ENCODE measurements at regions not wholly inside any gene's neighbourhood (a gene's known extent, or its start where the extent isn't known, plus 50 kb on each side); places are given as distances from the start of the nearest gene placed in this dataset.
A peak's percentile ranks its signal among the peaks of the same experiment; 100 is the strongest.

DNA sequence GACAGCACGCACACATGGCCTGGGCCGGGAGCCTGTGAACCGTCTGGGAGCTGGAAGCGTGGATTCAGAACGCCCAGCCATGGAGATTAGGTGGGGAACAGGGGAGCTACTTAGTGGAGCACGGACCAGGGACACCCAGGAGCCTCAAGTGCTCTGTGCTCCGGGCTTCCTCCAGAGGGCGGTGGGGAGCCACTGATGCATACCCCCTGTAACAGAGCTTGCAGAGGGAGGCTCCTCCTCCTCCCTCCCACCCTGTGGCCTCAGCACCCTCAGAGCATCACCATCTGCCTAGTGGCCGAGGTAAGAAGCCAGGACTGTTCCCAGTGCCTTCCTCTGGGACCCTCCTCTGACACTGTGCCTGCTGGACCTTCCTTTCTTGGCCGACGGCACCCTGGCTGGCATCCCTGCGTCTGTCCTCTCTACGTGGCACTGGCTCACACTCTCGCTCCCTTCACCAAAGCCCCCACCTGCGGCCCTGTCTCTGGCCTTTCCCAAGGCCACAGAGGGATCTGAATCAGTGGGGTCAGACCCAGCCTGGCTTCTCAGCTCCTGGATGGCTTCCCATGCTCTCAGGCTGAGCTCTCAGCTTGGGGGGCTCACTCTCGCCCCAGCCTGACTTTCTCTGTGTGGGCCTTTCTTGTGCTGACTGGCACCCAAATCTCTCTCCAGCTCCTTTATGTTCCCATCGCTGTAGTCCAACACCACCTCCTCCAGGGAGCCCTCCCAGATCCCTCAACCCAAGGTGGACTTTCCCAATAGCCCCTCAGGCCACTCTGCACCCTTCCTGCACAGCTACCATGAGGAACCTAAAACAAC, 780.9 kb downstream of the BRD1 start:
- no peak overlapping the region for H3K4me3 ChIP-seq (ENCODE audit: low read depth, low read length)
- TF ChIP-seq, protein P1, sequence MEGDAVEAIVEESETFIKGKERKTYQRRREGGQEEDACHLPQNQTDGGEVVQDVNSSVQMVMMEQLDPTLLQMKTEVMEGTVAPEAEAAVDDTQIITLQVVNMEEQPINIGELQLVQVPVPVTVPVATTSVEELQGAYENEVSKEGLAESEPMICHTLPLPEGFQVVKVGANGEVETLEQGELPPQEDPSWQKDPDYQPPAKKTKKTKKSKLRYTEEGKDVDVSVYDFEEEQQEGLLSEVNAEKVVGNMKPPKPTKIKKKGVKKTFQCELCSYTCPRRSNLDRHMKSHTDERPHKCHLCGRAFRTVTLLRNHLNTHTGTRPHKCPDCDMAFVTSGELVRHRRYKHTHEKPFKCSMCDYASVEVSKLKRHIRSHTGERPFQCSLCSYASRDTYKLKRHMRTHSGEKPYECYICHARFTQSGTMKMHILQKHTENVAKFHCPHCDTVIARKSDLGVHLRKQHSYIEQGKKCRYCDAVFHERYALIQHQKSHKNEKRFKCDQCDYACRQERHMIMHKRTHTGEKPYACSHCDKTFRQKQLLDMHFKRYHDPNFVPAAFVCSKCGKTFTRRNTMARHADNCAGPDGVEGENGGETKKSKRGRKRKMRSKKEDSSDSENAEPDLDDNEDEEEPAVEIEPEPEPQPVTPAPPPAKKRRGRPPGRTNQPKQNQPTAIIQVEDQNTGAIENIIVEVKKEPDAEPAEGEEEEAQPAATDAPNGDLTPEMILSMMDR (IDR thresholded peaks at IDR 0.05; ENCODE audit: low read depth, low read length, missing control alignments), result peak; percentile 72
- DNase-seq (ENCODE audit: low read depth), result peak; percentile 1

- DNase-seq (ENCODE audit: low read depth), result no peak
- TF ChIP-seq, protein P1 (IDR thresholded peaks at IDR 0.05; ENCODE audit: low read depth, low read length, missing control alignments), result no peak
Observed at GRCh38 chr22:49046000-49046545, 781.6 kb downstream of the BRD1 start.

GRCh38 chr22:49045276-49045675, 782.4 kb downstream of the BRD1 start:
- DNase-seq (ENCODE audit: low read depth), result no peak
- no peak overlapping the region for H3K4me3 ChIP-seq (ENCODE audit: low read depth, low read length)
- TF ChIP-seq, protein P1 (IDR thresholded peaks at IDR 0.05; ENCODE audit: low read depth, low read length, missing control alignments), result no peak

More at GRCh38 chr22:49046000-49046545, 781.6 kb downstream of the BRD1 start:
- no peak overlapping the region for H3K4me3 ChIP-seq (ENCODE audit: low read depth, low read length)

GRCh38 chr22:49044776-49045175, 782.9 kb downstream of the BRD1 start:
- DNase-seq (ENCODE audit: low read depth), result no peak
- H3K4me3 ChIP-seq (ENCODE audit: low read depth, low read length), result no peak overlapping the region

DNA sequence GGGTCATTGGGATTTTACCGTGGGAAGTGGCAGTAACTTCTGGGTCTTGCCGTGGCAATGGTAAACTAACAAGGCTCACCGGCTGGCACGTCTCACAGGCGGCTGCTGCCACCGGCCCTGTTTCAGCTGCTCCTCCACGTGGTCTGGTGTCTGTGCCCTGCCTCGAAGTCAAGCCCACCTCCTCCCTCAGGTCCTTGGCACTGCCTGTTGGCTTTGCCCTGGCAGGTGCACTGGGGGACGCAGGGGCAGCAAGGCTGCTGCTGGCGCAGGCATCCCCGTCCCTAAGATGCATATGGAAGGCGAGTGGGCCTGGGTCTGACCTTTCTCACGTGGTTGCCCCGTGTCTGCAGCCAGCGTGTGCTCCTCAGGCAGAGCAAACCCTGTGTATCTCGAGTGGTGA, 783.6 kb downstream of the BRD1 start:
- no peak for DNase-seq (ENCODE audit: low read depth)
- TF ChIP-seq, protein P1 (IDR thresholded peaks at IDR 0.05; ENCODE audit: low read depth, low read length, missing control alignments), result no peak
- H3K4me3 ChIP-seq (ENCODE audit: low read depth, low read length), result no peak overlapping the region

More at GRCh38 chr22:49044776-49045175, 782.9 kb downstream of the BRD1 start:
- TF ChIP-seq, protein P1 (IDR thresholded peaks at IDR 0.05; ENCODE audit: low read depth, low read length, missing control alignments), result no peak

DNA sequence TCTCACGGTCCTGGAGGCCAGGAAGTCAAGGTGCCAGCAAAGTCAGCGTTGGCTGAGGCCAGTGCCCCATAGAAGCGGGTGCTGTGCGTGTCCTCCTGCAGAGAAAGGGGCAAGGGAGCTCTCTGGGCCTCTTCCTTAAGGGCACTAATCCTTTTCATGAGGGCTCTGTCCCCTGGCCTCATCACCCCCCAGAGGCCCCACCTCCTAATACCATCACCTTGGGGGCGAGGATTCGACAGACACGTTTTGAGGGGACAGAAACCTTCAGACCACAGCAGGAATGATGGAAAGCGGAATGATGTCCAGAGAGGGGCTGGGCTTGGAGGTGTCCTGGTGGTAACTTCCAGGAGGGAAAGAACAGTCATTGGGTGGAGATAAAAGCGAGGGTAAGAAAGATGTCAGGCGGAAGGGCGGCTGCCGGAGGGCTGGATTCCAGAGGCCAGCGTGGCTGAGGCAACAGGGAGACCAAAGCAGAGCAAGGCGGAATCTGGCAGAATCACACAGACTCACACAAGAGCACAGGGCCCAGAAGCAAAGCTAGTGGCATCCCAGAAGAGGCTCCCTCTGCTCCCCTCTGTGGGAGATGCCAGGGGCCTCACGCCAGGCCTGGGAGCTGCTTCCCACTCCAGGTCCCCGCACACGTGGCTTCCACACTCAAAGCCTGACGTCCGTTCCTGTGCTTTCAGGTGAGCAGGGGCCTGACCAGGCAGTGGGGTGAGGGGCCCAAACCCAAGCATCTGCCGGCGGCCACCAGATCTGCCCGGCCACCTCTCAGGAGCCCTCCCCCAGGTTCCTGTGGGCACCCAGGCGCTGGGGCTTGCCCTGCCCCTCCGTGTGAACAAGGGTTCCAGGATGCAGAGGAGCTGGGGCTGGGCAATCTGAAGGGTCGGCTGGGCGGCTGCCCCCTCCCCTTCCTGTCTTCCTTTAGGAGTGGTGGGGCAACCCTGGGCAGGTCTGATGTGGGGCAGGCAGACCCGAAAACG, 784.5 kb downstream of the BRD1 start:
- TF ChIP-seq, protein P1 (IDR thresholded peaks at IDR 0.05; ENCODE audit: low read depth, low read length, missing control alignments), result no peak

More for the DNA sequence above, 784.5 kb downstream of the BRD1 start:
- no peak for DNase-seq (ENCODE audit: low read depth)
- no peak overlapping the region for H3K4me3 ChIP-seq (ENCODE audit: low read depth, low read length)
